Lower leg skin (tissue), 4 donors: ENCODE measurements at regions not wholly inside any gene's neighbourhood (a gene's known extent, or its start where the extent isn't known, plus 50 kb on each side); places are given as distances from the start of the nearest gene placed in this dataset.

ENCODE experiments used
- DNase-seq, 2 donors: peaks; one replicate each; pipeline ENCODE4 v3.0.0-alpha.2; 2019; ENCODE audit warnings: low spot score in 2 of 2
- H3K4me3 ChIP-seq: fragments of 200-600 bp; sonication (generic); 2 replicates; pipeline ENCODE4 v1.5.1; 2017; ENCODE audit warnings: mild to moderate bottlenecking, low read depth; ENCODE audit not compliant: poor library complexity, severe bottlenecking
- CTCF ChIP-seq, 3 donors: fragments of 450-650 bp; IDR thresholded peaks; one replicate each; pipeline ENCODE4 v1.5.1; 2016; ENCODE audit warnings: antibody characterized with exemption in 3 of 3, mild to moderate bottlenecking in 3 of 3, moderate library complexity in 2 of 3
- POLR2A ChIP-seq, 2 donors: fragments of 450-650 bp; IDR thresholded peaks; one replicate each; pipeline ENCODE4 v1.6.1; 2016 to 2017; ENCODE audit warnings: antibody characterized with exemption in 2 of 2, mild to moderate bottlenecking in 1 of 2, moderate library complexity in 1 of 2
- WGBS, 2 donors: methylation state at CpG; one replicate each; pipeline ENCODE4 v1.1.5; 2018; 5-methylcytosine and 5-hydroxymethylcytosine counted together
- intact Hi-C: fragments of 100-400 bp; cut with DNase I; formaldehyde crosslinking; loops from one replicate; pipeline ENCODE4 v1.15.0; 2023; ENCODE audit warnings: low total_unique reads

DNA sequence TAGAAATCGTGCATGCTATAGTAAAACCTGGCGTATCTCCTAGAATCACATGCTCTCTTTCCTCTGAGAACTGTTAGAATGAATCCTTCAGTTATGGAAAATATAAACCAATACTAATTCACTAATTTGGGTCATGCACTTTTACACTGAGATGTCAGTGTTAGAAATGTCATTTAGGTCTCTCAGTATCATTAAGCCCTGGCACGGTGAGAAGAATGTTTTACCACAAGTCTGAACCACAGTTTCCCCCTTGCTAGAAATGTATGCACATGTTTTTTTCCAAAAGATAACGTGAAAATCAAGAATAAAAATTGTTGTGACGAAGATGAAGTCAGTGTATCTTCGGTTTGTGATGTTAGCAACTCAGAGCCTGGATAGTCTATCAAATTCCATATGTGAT, 1062.7 kb upstream of the NCAM2 start:
- H3K4me3 ChIP-seq = no peak overlapping the region
- WGBS, 2 donors = 80 to 83% methylated on average over 6 of the region's 6 CpGs
- intact Hi-C loops = no loop called here
- TF ChIP-seq POLR2A (IDR thresholded peaks at IDR 0.05) = no peak
- TF ChIP-seq CTCF (IDR thresholded peaks at IDR 0.05) = no peak
- no peak for DNase-seq

DNA sequence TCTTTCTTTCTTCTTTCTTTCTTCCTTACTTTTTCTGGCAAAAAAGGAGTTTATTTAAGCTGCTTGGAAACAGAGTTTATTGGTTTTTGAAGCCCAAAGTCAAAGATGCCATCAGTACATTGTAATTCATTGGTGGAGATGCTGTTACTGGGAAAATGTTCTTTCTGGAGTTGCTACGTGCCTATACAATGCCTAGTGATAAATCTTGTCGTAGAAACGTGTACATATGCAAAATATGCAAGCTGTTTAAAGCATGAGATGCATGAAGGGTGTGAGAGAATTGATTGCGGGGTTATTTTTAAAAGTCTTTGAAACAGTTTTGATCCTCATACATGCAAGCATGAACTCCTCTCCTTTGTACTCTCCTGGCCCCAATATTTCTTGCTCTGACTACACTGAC, 1060.6 kb upstream of the NCAM2 start:
- 43 to 44% methylated on average over 4 of the region's 4 CpGs for WGBS, 2 donors
- H3K4me3 ChIP-seq = no peak overlapping the region
- intact Hi-C loops = no loop called here
- no peak for TF ChIP-seq POLR2A (IDR thresholded peaks at IDR 0.05)
- TF ChIP-seq CTCF (IDR thresholded peaks at IDR 0.05) = no peak
- DNase-seq = no peak

DNA sequence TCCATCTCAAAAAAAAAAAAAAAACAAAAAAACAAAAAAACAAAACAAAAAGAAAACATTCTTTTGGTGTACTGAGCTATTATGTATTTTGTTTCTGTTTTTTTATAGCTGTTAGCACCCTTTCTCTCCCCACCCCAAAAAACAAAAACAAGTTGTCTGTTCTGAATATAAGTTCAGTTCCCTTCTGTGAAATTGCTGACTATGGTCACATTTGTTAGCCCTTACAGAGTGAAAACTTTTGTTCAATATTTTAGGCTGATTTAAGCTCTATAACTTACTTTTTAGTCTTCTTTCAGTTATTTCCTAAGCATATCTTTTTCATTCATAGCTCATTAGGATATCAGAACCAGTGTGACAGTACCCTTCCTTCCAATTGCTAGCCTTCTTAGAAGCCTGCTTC, 1056.6 kb upstream of the NCAM2 start:
- TF ChIP-seq POLR2A (IDR thresholded peaks at IDR 0.05) (no peak), CTCF (IDR thresholded peaks at IDR 0.05) (no peak)
- intact Hi-C loops = no loop called here
- no peak for DNase-seq
- H3K4me3 ChIP-seq = no peak overlapping the region

DNA sequence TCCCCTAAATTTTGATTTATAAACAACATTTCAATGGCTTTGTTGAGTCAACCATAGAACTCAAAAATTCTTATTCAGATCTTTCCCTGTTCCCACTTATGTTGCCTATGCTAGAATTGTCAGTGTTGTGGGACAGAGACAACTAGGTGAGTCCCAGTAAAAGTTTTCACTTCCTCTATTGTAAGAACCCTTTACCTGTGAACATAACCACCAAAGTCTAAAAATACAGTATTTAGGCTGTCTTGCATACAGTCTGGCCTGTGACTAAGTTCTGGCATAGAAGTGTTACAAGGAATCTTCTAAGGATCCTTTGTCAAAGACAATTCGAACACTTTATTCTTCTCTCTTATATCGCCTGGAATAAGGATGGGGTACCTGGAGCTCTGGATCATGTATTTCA, 1047.9 kb upstream of the NCAM2 start:
- WGBS, 2 donors = 92 to 94% methylated on average over 2 of the region's 2 CpGs
- no peak for DNase-seq
- H3K4me3 ChIP-seq = no peak overlapping the region
- intact Hi-C loops = loop anchor here (10.0 kb wide), 1 partner anchor 864 kb away; no protein-coding TSS in a partner anchor
- TF ChIP-seq CTCF (IDR thresholded peaks at IDR 0.05) (no peak), POLR2A (IDR thresholded peaks at IDR 0.05) (no peak)

GRCh38 chr21:19969156-19969555, 1029.1 kb upstream of the NCAM2 start:
- TF ChIP-seq POLR2A (IDR thresholded peaks at IDR 0.05) (no peak), CTCF (IDR thresholded peaks at IDR 0.05) (no peak)
- DNase-seq = no peak
- H3K4me3 ChIP-seq = no peak overlapping the region
- intact Hi-C loops = no loop called here

GRCh38 chr21:19981938-19982337, 1016.3 kb upstream of the NCAM2 start:
- intact Hi-C loops = loop anchor here (10.0 kb wide), 1 partner anchor 1663 kb away; no protein-coding TSS in a partner anchor
- WGBS, 2 donors = 80 to 82% methylated on average over 4 of the region's 4 CpGs
- TF ChIP-seq CTCF (IDR thresholded peaks at IDR 0.05) (no peak), POLR2A (IDR thresholded peaks at IDR 0.05) (no peak)
- no peak for DNase-seq
- no peak overlapping the region for H3K4me3 ChIP-seq
